Spleen (tissue), 11 donors: ENCODE measurements at regions not wholly inside any gene's neighbourhood (a gene's known extent, or its start where the extent isn't known, plus 50 kb on each side); places are given as distances from the start of the nearest gene placed in this dataset.

Experiments used
- DNase-seq: peaks from one replicate; pipeline ENCODE4 v3.0.0-alpha.2; 2020
- H3K27ac ChIP-seq, 8 donors: fragments of 200-600 bp; sonication (generic) in 7 of 8; 1 replicate in 4 of 8; 2 replicates in 4 of 8; pipeline versions ENCODE4 v1.5.0 to v1.8.0; 2016 to 2021; ENCODE audit warnings: inconsistent platforms in 4 of 8, mild to moderate bottlenecking in 4 of 8, moderate library complexity in 1 of 8
- H3K27me3 ChIP-seq, 7 donors: fragments of 200-600 bp; sonication (generic) in 6 of 7; replicated peaks in 1 of 7; 1 replicate in 4 of 7; 2 replicates in 3 of 7; pipeline versions ENCODE4 v1.5.0 to v1.8.0; 2016 to 2021; ENCODE audit warnings: inconsistent platforms in 3 of 7, mild to moderate bottlenecking in 1 of 7
- H3K36me3 ChIP-seq, 6 donors: fragments of 200-600 bp; sonication (generic) in 5 of 6; 1 replicate in 4 of 6; 2 replicates in 2 of 6; pipeline versions ENCODE4 v1.5.0 to v1.8.0; 2016 to 2021; ENCODE audit warnings: inconsistent platforms in 2 of 6
- H3K4me1 ChIP-seq, 6 donors: fragments of 200-600 bp; sonication (generic) in 5 of 6; 1 replicate in 3 of 6; 2 replicates in 3 of 6; pipeline versions ENCODE4 v1.5.0 to v1.8.0; 2016 to 2021; ENCODE audit warnings: inconsistent platforms in 3 of 6
- H3K4me3 ChIP-seq, 8 donors: fragments of 200-600 bp; sonication (generic) in 7 of 8; 1 replicate in 4 of 8; 2 replicates in 4 of 8; pipeline versions ENCODE4 v1.5.0 to v1.8.0; 2016 to 2021; ENCODE audit warnings: inconsistent platforms in 4 of 8, mild to moderate bottlenecking in 4 of 8, moderate library complexity in 2 of 8
- H3K9me3 ChIP-seq, 8 donors: fragments of 200-600 bp; sonication (generic) in 7 of 8; 1 replicate in 4 of 8; 2 replicates in 4 of 8; pipeline versions ENCODE4 v1.5.0 to v1.8.0; 2016 to 2021; ENCODE audit warnings: inconsistent platforms in 4 of 8
- CTCF ChIP-seq, 11 experiments: fragments of 200-600 bp in 7 of 11; fragments of 450-650 bp in 4 of 11; sonication (generic) in 4 of 11; IDR thresholded peaks in 8 of 11; conservative IDR thresholded peaks in 3 of 11; 1 replicate in 7 of 11; 2 replicates in 4 of 11; pipeline versions ENCODE4 v1.4.0 to v1.8.0; 2016 to 2021; ENCODE audit warnings: antibody characterized with exemption in 11 of 11, inconsistent platforms in 4 of 11, mild to moderate bottlenecking in 1 of 11
- POLR2A ChIP-seq, 3 donors: fragments of 450-650 bp; IDR thresholded peaks; one replicate each; pipeline ENCODE4 v1.5.1; 2017; ENCODE audit warnings: antibody characterized with exemption in 3 of 3, mild to moderate bottlenecking in 1 of 3
- POLR2AphosphoS5 ChIP-seq, 3 donors: sonication (generic); formaldehyde crosslinking; IDR thresholded peaks; one replicate each; pipeline ENCODE4 v1.5.1; 2017; ENCODE audit warnings: antibody characterized with exemption in 3 of 3
- WGBS, 5 donors: extraction: QIAGEN DNeasy Blood & Tissue Kit in 3 of 5; methylation state at CpG; one replicate each; pipeline versions ENCODE4 v1.1.5 to v1.1.7; 2013 to 2018; 5-methylcytosine and 5-hydroxymethylcytosine counted together
- intact Hi-C: fragments of 100-400 bp; cut with DNase I; formaldehyde crosslinking; loops from one replicate; pipeline ENCODE4 v1.15.0; 2023; ENCODE audit warnings: low total_unique reads
- donor health status: healthy with polysubstance abuse.
- donor health status: DM: no; HTN: no; CAD: no; lungs with moderate emphysema.
- donor health status: DM: no; HTN: no; CAD: no.
- donor health status: Bipolar disorder and iron deficiency.
- donor health status: healthy.
- donor health status: DM: no; HTN: no; CAD: no.
- donor health status: DM: yes; HTN: yes; CAD: no.

GRCh38 chr6:103707596-103708325, 1152.0 kb downstream of the HACE1 start:
- Histone ChIP-seq H3K36me3 (no peaks in the 10 kb centered on the region), H3K4me3 (no peak overlapping the region), H3K9me3 (peaks cover 0 to 4% (median 0%) of the 10 kb centered on the region in 8 donors), H3K4me1 (no peaks in the 10 kb centered on the region), H3K27ac (no peak overlapping the region), H3K27me3 (no peaks in the 10 kb centered on the region)
- TF ChIP-seq POLR2AphosphoS5 (IDR thresholded peaks at IDR 0.05): no peak
- TF ChIP-seq POLR2A (IDR thresholded peaks at IDR 0.05): no peak
- no peak for TF ChIP-seq CTCF (IDR thresholded peaks at IDR 0.05 in 8 of 11, conservative IDR thresholded peaks at IDR 0.05 in 3 of 11)
- no peak for DNase-seq
- WGBS, 5 donors: 71 to 81% (median 74%) methylated on average over 3 of the region's 3 CpGs
- intact Hi-C loops: no loop called here

DNA sequence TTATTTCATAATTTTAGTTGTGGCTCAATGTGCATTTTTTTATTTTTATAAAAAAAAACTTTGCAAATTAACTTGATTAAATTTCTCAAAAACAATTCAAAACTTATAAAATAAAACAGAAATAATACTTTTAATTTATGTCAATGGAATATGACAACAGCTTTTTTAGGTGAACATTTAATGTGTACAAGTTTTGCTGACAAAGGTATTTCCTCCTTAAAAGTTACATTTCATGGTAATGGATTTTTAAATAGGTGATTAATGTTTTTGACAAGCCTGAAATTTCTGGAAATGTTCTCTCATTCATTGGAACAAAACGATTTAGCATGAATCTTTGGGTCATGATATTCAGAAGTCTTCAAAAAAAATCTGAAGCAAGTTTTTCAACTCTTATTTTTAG, 1160.0 kb downstream of the HACE1 start:
- Histone ChIP-seq H3K9me3 (no peaks in the 10 kb centered on the region), H3K36me3 (no peaks in the 10 kb centered on the region), H3K27me3 (no peaks in the 10 kb centered on the region), H3K4me3 (no peak overlapping the region), H3K4me1 (no peaks in the 10 kb centered on the region), H3K27ac (no peak overlapping the region)
- no peak for TF ChIP-seq CTCF (IDR thresholded peaks at IDR 0.05 in 8 of 11, conservative IDR thresholded peaks at IDR 0.05 in 3 of 11)
- TF ChIP-seq POLR2AphosphoS5 (IDR thresholded peaks at IDR 0.05): no peak
- no peak for TF ChIP-seq POLR2A (IDR thresholded peaks at IDR 0.05)
- 19 to 49% (median 32%) methylated on average over 1 of the region's 1 CpG for WGBS, 5 donors
- intact Hi-C loops: no loop called here
- DNase-seq: no peak

- no peak overlapping the region for H3K4me3 ChIP-seq
- DNase-seq: no peak
- no peaks in the 10 kb centered on the region for H3K36me3 ChIP-seq
- TF ChIP-seq CTCF (IDR thresholded peaks at IDR 0.05 in 8 of 11, conservative IDR thresholded peaks at IDR 0.05 in 3 of 11): no peak
- no peak for TF ChIP-seq POLR2AphosphoS5 (IDR thresholded peaks at IDR 0.05)
- TF ChIP-seq POLR2A (IDR thresholded peaks at IDR 0.05): no peak
- intact Hi-C loops: no loop called here
- WGBS, 5 donors: 62 to 74% (median 64%) methylated on average over 2 of the region's 2 CpGs
- H3K9me3 ChIP-seq: no peaks in the 10 kb centered on the region
- no peaks in the 10 kb centered on the region for H3K4me1 ChIP-seq
- H3K27me3 ChIP-seq: no peaks in the 10 kb centered on the region
- H3K27ac ChIP-seq: no peak overlapping the region
Observed at GRCh38 chr6:103687430-103687829, 1172.3 kb downstream of the HACE1 start.

DNA sequence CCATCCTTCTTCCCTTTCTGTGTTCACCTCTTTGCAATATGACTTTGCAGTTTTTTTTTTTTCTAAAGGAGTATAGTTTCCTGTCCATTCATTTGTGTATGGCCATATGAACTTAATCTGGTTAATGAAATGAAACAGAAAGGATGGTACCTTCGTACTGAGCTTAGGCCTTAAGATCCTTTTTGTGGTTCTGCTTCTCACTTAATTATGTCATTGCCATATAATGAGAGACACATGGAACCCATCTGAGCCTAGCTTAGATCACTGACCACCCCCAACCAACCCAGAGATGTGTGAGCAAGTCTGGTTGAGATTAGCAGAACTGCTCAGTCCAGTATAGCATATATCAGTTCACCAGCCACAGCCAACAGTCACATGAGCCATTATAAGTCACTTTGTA, 1179.6 kb downstream of the HACE1 start:
- Histone ChIP-seq H3K4me3 (no peak overlapping the region), H3K36me3 (no peaks in the 10 kb centered on the region), H3K27ac (no peak overlapping the region), H3K9me3 (peaks cover 0 to 12% (median 0%) of the 10 kb centered on the region in 8 donors), H3K4me1 (no peaks in the 10 kb centered on the region), H3K27me3 (no peaks in the 10 kb centered on the region)
- DNase-seq: no peak
- WGBS, 5 donors: 71 to 85% (median 74%) methylated on average over 1 of the region's 1 CpG
- TF ChIP-seq CTCF (IDR thresholded peaks at IDR 0.05 in 8 of 11, conservative IDR thresholded peaks at IDR 0.05 in 3 of 11) (no peak), POLR2AphosphoS5 (IDR thresholded peaks at IDR 0.05) (no peak), POLR2A (IDR thresholded peaks at IDR 0.05) (no peak)
- intact Hi-C loops: no loop called here
